ENCODE measurements at regions not wholly inside any gene's neighbourhood (a gene's known extent, or its start where the extent isn't known, plus 50 kb on each side); places are given as distances from the start of the nearest gene placed in this dataset.

DNA sequence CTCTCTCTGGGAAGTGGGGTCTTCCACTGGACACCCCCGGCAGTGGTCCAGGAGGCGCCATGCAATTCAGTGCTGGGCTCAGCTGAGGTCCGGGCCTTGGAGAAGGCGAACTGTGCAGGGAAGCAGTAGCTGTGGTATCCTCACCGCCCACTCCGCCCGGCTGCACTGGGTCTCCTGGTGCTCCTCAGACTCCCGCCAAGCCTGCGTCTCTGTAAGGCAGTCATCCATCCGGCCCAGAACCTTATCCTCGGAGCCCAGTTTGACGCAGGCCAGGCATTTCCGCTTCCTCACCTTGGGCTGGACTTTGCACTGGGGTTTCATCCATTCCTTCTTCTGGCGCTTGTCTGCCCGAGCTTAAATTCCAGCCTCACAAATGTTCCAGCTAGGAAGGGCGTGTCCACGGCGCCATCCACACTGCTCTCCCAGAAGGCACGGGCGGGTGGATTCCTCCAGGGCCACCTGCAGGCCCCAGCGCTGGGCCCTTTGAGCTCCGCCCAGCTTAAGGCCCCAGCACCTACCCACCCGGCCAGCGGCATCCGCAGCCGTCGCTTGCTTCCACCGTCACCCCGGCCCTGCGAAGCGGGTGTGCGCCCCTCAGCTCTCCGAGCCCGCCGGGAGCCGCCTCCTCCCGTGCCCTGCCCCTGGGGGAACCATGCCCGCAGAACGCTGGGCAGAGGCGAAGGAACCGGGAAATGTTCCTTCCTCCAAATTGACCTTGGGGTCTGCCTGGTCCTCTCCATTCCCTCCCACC lies 1884.8 kb downstream of the TP53TG3F start:
- TF ChIP-seq, protein P1, sequence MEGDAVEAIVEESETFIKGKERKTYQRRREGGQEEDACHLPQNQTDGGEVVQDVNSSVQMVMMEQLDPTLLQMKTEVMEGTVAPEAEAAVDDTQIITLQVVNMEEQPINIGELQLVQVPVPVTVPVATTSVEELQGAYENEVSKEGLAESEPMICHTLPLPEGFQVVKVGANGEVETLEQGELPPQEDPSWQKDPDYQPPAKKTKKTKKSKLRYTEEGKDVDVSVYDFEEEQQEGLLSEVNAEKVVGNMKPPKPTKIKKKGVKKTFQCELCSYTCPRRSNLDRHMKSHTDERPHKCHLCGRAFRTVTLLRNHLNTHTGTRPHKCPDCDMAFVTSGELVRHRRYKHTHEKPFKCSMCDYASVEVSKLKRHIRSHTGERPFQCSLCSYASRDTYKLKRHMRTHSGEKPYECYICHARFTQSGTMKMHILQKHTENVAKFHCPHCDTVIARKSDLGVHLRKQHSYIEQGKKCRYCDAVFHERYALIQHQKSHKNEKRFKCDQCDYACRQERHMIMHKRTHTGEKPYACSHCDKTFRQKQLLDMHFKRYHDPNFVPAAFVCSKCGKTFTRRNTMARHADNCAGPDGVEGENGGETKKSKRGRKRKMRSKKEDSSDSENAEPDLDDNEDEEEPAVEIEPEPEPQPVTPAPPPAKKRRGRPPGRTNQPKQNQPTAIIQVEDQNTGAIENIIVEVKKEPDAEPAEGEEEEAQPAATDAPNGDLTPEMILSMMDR (IDR thresholded peaks at IDR 0.05) = no peak
- no peak for TF ChIP-seq ZFX (IDR thresholded peaks at IDR 0.05; ENCODE audit: borderline replicate concordance)
